NCI-H2107 treated with DMSO at 0.1 percent for 48 hours (cell line): ENCODE measurements at regions not wholly inside any gene's neighbourhood (a gene's known extent, or its start where the extent isn't known, plus 50 kb on each side); places are given as distances from the start of the nearest gene placed in this dataset.

Experiments used
- DNase-seq: peaks from one replicate; lab custom pipeline; 2025; ENCODE audit not compliant: unreplicated experiment; lab: John Stamatoyannopoulos, UW

DNA sequence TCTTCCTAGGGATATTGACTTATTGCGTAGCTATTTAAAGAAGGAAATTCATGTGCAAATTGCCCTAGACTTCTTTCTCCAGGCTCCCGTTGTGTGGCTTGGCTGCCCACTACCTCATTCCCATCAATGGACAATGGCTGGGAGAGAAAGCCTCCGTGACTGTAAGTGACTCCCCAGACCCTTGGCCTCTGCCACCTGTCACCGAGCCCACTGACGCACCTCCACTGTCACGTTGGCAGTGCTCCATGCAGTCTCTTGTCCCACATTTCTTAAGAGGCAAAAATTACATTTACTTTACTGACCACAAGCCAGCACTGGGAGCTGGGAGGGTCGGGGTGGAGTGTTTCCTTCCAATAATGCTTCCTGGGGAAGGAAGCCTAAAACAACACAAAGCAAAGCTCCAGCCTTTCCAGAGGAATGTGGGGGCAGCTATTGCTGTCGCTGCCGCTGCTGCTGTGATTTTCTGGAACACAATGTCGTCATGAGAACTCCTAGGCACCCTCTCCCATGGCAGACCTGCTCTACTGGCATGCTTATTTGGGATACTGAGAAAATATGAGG is 89.7 kb upstream of the STEAP1B start:
- DNase-seq: no peak

DNA sequence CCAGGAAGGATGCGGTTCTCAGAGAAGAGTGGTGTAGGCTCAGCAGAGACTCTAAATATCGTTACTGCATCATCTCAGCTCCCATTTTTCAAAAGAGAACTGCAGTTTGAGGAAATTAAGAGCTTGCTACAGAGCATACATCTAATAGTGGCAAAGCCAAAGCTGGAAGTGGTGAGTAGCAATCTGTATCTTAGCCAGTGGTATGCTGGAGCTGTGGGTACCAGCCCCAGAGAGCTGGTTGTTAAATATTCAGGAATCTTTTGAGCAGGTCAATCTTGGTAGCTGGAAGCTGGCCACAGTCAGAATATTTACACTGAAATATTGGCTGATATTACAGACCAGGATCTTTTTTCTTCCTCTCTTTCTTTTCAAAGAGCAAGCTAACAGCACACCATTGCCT is 88.4 kb upstream of the STEAP1B start:
- no peak for DNase-seq

DNA sequence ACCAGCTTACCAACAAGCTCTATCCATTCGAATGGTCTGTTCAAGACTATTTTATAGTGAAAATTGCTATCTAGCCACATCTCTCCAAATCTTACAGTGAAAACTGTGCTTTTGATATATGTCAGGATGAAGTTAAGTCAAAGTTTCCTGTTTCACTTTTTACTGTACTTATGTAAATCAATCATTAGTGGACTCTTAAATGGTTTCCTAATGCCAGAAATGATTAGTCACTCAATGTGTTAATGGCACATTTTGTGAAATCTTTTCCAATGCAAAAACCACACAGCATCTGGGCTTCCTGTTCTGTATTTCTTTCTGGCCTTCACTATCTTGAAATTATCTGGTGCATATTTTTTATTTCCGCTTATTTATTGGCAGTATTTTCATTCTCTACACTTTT is 87.3 kb upstream of the STEAP1B start:
- DNase-seq: no peak

DNA sequence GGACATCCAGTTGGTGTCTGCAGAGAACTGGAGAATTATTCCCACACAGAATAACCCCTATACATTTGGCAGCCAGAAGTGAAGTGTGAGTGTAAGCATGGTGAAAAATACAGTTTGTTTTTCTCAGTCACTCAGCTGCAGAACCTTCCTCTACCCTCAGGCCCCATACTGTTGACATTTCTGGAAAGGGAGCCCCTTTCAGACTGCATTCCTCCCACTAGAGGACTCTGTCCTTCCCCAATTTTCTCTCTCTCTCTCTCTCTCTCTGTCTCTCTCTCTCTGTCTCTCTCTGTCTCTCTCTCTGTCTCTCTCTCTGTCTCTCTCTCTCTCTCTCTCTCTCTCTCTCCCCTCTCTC is 86.8 kb upstream of the STEAP1B start:
- no peak for DNase-seq

DNA sequence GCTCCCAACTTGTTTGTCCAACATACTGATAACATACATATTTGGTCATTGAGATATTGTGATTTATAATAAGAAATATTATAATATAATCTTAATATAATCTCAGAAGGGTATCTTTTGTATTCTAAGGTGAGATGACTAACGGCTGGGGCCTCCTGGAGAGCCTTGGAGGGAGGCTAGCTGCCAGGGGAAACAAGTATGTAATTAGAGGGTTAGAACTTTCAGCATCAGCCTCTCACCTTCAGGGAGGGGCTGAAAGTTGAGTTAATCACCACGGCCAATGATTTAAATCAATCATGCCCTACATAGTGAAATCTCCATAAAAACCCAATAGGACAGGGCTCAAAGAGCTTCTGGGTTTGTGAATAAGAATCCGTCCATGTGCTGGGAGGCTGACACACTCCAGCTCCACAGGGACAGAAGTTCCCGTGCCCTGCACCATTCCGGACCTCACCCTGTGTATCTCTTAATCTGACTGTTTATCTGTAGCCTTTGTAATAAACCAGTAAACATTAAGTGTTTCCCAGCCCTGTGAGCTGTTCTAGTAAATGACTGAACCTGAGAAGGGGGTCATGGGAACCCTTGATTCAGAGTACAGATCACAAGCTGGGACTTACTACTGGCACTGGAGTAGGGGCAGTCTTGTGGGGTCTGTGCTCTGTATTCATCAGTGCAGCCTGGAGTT is 86.3 kb upstream of the STEAP1B start:
- DNase-seq: no peak

DNA sequence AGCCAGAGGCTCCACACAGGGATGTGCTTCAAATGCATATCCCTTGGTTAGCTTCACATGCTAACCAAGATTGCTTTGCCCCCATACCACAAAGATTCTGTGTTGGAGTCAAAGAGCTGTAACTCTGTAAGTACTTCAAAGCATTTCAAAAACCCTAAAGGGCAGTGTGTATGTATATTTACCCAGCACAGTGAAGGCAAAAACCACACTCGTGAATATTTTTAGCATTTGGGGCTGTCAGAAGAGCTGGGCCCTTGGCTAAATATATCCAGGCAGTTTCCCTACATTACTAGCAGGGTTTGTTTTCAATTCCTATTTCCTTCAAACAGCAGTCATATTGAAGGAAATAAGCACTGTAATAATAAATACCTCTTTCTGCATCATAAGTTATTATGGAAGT is 84.2 kb upstream of the STEAP1B start:
- DNase-seq: no peak

DNA sequence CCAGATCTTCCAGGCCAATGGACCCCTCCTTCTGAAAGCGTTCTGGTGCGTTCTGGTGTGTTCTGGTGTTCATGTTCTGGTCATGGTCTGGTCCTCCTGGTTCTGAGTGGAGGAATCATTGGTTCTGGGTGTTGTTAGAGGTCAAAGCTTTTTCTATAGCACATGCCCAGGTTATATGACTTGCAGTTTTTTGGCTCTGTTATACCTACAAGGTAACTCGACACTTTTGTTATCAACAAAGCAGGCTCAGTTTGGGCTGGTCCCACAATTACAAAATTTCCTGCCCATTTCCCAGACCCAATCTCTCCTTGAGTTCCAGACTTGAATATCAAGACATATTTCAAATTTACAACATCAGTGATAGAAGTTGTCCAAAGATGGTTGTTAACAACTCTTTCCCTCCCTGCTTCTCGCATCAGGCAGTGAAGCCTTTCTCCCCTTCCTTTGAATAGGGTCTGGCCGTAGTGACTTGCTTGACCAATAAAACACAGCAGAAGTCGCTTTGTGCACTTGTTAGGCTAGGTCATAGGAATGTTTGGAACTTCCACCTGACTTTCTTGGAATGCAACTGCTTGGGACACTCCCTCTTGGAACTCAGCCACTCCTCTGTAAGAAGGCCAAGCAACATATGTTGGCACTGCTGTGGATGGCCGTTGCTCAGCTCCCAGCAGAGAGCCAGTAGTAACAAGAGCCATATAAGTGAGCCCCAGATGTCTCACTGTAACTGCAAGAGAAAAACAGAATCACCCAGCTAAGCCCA is 83.1 kb upstream of the STEAP1B start:
- DNase-seq: no peak

DNA sequence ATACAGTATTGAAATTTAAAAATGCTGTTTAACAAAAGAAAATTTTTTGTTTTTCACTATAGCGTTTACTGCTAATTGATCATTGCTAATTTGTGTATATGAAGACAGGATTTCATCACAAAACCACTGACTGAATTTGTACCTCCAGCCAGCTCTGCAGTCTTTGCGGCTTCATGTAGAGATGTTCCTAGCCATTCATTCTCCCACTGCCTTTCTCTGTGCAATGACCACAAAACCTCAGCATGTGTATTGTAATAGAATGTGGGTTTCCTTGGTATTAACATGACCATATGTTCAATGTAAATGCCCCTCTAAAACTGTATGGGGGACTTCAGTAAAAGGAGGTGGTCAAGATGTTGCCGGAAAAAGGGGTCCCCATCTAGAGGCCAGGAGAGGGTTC is 81.1 kb upstream of the STEAP1B start:
- DNase-seq: no peak

DNA sequence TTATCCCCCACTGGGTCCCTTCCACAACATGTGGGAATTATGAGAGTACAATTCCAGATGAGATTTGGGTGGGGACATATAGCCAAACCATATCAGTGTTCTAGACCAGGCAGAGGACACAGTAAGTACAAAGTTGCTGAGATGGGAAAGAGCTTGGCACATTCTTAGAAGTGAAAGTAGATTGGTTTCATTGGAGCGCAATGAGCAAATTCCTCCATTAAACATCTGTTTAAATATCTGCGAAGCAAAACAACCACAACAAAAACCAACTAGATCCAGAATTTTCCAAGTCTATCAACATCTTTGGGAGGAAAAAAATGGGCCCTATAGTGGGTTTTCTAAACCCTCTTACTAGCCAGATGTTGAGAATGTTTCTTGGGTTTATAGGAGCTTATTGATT is 80.0 kb upstream of the STEAP1B start:
- DNase-seq: no peak

DNA sequence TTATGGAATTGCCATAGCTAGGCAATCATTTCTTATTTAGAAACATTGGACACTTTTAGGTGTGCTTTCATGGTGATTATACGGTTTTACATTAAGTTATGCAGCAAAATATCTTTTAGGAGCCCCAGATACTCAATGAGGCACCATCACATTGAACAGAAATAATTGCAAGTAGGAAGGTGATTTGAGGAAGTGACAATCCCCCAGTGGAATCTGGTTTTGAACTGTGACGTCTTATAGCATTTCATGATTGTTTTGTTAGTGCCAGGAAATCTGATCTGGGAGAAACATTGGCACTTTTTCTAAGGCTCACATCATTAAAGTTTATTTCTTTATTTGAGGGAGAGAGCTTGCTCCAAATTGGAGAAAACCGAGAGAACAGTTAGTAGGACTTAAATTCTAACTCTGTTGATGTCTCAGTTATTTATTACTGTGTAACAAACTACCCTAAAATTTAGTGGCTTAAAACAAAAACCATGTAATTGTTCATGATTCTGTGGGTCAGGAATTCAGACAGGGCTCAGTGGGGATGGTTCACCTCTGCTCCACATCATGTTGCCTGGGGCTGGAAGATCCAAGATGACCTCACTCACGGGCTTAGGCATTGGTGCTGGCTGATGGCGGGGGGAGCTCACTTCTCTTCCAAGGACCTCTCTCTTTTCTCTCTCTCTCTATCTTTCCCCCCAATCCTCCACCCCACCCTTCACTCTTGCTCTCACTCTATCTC is 78.2 kb upstream of the STEAP1B start:
- DNase-seq: no peak

DNA sequence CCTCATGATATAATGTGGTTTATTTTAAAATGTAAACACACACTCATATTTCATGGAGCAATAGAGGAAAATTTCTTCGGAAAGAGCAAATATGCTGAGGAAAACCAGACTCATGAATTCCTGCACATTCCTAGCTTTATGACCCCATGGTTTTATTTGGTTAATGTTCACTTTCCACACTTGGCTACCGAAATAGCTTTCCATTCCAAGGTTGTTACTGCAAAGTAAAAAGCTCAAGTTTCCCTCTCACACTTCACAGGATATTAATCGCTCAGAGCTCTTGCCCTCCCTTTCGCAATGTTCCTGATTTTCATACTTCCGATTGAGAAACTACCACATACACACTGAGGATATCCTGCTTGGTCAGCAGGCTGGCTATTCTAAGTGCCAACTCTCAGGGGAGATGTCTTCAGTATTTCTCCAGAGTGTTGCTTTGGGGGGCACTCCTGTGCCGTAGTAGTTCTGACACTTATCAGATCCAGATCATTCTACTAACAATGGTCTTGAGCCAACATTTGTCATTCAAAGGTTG is 77.5 kb upstream of the STEAP1B start:
- no peak for DNase-seq

DNA sequence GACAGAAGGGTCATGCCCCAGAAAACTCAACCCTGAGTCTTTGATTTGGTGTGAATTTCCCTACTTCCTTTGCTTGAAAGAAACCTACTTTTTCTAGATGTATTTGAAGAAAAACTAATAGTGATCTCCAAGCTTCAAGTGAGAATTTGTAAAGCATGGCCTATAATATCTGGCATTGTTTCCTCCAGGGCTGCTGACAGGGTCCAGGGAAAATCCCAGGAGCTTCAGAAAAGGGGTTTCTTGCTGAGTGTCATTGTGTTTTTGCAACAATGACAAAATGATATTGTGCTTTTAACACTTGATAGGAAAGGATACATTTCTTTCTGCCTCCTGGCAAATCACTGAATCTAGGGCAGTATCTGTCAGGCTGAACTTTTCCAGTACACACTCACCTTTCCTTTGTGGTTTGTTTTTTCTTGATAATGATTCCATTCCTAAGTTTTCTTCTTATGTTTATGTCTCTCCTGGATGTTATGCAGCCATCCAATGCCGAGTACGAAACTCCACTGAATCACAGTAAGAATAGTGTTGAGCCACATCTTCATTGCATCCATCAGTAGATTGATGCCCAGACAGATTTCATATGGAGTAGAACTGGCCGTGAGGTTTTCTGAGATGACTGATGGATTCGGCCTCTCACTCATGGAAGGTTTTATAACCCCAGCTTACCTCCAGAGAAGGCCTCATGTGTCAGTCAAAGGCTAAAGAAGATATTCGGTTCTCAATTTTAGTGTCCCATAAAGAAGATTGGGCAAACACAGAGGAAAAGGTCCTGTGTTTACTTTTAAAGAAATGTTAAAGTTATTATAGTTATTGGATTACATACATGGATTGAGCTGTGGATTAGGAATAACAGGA is 76.9 kb upstream of the STEAP1B start:
- no peak for DNase-seq

DNA sequence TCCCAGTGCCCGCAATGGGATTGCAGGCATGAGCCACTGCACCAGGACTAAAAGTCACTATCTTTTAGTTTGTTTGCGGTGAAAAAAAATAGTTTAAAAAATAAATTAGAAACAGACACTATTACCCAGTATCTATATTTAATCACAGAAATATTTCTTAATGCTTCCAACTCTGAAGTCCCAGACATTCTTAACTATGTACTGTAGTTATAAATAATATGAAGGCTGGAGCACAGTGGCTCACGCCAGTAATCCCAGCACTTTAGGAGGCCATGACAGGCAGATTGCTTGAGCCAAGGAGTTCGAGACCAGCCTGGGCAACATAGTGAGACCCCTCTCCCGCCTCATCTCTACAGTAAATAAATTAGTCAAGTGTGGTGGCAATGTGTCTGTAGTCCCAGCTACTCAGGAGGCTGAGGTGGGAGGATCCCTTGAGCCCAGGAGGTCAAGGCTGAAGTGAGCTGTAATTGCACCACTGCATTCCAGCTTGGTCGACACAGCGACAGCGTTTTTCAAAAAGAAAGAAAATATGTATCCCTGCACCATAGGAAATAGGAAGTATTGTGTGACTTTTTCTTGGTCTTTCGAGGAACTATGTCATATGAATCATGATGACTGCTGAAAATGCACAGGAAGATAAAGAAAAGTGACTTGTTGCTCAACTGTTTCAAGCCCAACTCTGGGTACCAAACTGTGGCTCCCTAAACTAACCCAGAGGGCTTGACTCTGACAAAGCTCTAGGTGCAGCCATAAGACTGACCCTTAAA is 74.9 kb upstream of the STEAP1B start:
- no peak for DNase-seq

DNA sequence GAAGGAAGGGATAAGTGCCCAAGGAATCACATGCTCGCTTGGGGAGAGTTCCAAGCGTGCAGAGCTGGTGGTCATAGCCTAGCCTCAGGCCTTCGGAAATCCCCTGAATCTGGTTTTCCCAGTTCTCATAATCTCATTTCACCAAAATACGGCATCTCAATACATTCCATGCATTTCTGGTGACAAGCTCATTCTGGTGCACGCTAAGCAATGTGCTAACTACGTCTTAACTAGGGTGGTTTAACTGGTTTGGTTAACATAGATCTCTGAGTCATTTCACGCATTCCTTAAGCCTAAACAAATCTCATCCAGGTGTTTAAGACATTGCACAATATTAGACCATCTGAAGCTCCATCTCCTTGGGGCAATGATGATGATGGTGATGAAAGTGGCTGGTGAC is 72.9 kb upstream of the STEAP1B start:
- no peak for DNase-seq

DNA sequence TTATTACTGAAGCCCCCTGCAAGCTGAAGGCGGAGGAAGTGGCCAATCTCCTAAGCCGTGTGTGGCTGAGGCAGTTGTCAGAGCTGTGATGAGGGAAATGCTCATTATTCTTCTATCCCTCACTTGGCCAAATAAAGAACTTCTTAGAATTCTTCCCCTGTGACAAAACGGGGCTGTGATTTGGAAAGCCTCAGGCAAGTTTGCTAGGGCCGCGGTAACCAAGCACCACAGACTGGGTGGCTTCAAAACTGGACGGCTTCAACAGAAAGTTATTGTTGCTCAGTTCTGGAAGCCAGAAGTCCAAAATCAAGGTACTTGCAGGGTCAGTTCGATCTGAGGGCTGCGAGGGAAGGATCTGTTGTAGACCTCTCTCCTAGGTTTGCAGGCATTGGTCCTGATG is 72.3 kb upstream of the STEAP1B start:
- DNase-seq: no peak

DNA sequence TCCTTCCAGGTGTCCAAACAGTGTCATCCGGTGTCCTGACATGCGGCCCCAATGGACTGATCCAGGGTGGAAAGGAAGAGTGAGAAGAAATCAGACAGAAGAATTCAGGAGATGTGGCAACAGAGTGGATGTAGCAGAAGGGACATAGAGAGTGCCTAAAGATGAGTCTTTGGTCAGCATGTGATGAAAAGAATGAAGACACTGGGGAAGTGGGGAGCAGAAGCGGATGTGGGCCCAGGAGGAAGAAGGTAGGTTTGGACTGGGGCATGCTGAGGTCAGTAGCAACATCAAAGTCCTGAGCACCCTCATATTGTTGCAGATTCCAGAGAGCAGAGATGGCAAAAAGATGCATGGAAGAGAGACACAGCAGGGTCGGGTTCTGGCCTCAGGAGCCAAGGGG is 71.8 kb upstream of the STEAP1B start:
- DNase-seq: no peak

DNA sequence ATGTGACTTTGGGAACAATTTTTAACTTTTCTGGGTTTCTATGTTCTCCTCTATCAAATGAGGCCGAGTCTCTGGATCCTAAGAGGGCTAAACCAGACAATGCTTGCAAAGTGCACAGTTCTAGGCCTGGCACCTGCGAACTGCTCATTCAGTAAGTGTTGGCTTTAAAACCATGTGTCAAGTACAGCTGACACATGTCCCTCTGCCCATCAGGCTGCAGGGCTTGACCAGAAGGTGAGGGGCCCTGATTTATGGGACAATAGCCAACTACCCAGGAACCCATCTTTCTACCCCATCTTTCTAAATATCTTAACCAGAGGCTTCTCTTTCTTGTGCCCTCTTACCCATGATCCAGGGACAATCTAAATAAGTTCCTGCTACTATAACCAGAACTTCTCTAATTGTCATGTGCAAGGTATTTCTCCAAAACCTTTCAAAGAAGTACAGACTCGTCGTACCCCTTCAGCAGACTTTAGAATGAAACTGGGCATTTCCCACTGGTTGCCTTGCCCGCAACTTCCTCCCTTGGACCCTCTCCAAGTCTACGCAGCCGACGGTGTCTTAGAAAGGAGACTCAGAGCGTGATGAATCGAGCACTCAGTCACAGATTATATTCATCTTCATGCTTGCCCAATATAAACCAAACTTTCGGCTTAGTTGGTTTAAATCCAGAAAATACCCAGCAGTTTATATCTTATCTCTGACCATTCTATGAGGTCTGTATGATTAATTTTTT is 69.8 kb upstream of the STEAP1B start:
- no peak for DNase-seq

DNA sequence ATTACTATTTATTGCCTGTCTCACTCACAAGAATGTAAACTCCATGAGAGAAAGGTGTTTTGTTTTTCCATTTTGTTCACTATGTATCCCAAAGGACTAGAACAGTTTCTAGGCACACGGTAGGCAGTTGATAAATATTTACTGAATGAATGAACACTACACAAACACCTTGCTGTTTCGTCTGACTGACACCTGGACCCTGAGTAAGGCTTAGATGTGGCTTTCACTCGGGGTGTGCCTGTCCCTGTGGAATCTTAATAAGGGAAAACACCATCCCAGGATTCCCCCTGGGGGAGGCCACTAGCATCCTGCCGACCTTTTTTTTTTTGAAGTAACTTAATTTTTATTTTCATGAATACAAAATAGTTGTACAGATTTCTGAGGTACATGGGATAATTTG is 66.6 kb upstream of the STEAP1B start:
- no peak for DNase-seq

DNA sequence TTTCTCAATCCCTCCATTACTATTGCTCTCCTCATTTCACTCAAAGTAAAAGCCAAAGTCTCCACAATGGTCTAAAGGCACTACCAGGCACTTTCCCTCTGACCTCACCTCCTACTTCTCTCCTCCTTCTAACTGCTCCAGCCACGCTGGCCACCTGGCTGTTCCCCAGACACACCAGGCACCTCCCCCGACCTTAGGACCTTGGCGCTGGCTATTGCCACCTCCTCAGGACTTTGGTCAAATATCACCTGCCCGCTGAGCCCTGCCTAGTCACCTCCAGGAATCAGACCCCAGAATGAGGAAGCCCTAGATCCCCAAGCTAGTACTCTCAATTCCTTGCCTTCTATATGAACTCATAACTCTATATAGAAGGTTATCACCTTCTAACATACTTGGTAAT is 66.2 kb upstream of the STEAP1B start:
- DNase-seq: no peak
